HEK293 (cell line): ENCODE measurements at regions not wholly inside any gene's neighbourhood (a gene's known extent, or its start where the extent isn't known, plus 50 kb on each side); places are given as distances from the start of the nearest gene placed in this dataset.
A peak's percentile ranks its signal among the peaks of the same experiment; 100 is the strongest.

Experiments
- CTCF ChIA-PET: fragments of 350-600 bp; formaldehyde crosslinking; extraction: SDS; loops from one replicate; lab custom pipeline; 2021; ENCODE audit warnings: antibody characterized with exemption; lab: Yijun Ruan, JAX
- POLR2A ChIA-PET: fragments of 300-600 bp; formaldehyde crosslinking; extraction: SDS; loops from one replicate; lab custom pipeline; 2020; ENCODE audit warnings: antibody characterized with exemption, inconsistent platforms; lab: Yijun Ruan, JAX
- H3K27ac ChIP-seq: fragments of 200-500 bp; sonication (Bioruptor generic); 2 replicates; pipeline ENCODE4 v1.5.1; 2014; ENCODE audit warnings: low read depth, low read length, control low read depth, inconsistent platforms; ENCODE audit errors: extremely low read depth
- H3K36me3 ChIP-seq, 2 experiments: fragments of 200-500 bp in 1 of 2; sonication (Bioruptor generic) in 1 of 2; 1 replicate in 1 of 2; 2 replicates in 1 of 2; pipeline ENCODE4 v1.5.1; 2014 to 2017; ENCODE audit warnings: inconsistent platforms in 2 of 2, low read length in 2 of 2; ENCODE audit not compliant: control insufficient read depth in 2 of 2, insufficient read depth in 1 of 2
- H3K4me1 ChIP-seq: fragments of 200-500 bp; sonication (Bioruptor generic); 2 replicates; pipeline ENCODE4 v1.5.1; 2014; ENCODE audit warnings: mild to moderate bottlenecking, low read length, inconsistent platforms; ENCODE audit not compliant: control insufficient read depth, insufficient read depth
- H3K4me3 ChIP-seq: 2 replicates; pipeline ENCODE4 v1.5.1; 2011; ENCODE audit warnings: low read depth, mild to moderate bottlenecking, control low read depth, low read length, moderate library complexity
- H3K9me3 ChIP-seq: fragments of 200-500 bp; sonication (Bioruptor generic); 2 replicates; pipeline ENCODE4 v1.5.1; 2014; ENCODE audit warnings: low read depth, low read length, inconsistent platforms; ENCODE audit not compliant: control insufficient read depth, insufficient read depth
- CTCF ChIP-seq: fragments of 450-650 bp; formaldehyde crosslinking; IDR thresholded peaks from 2 replicates; pipeline ENCODE4 v1.5.1; 2016; ENCODE audit warnings: missing biosample characterization, missing genetic modification characterization
- PATZ1 ChIP-seq: fragments of 450-650 bp; formaldehyde crosslinking; IDR thresholded peaks from 2 replicates; pipeline ENCODE4 v1.5.1; 2016; ENCODE audit warnings: missing biosample characterization, missing genetic modification characterization
- REPIN1 ChIP-seq: fragments of 450-650 bp; formaldehyde crosslinking; IDR thresholded peaks from 2 replicates; pipeline ENCODE4 v1.5.1; 2017; ENCODE audit warnings: missing biosample characterization, missing genetic modification characterization, low read depth
- YY1 ChIP-seq: fragments of 450-650 bp; formaldehyde crosslinking; IDR thresholded peaks from 2 replicates; pipeline ENCODE4 v1.5.1; 2018; ENCODE audit warnings: missing biosample characterization, missing genetic modification characterization
- ZNF169 ChIP-seq: fragments of 450-650 bp; formaldehyde crosslinking; IDR thresholded peaks from 2 replicates; pipeline ENCODE4 v1.5.1; 2016; ENCODE audit warnings: missing biosample characterization, missing genetic modification characterization
- ZNF221 ChIP-seq: fragments of 450-650 bp; formaldehyde crosslinking; IDR thresholded peaks from 2 replicates; pipeline ENCODE4 v1.5.1; 2017; ENCODE audit warnings: missing biosample characterization, missing genetic modification characterization, borderline replicate concordance
- ZNF354C ChIP-seq: fragments of 450-650 bp; formaldehyde crosslinking; IDR thresholded peaks from 2 replicates; pipeline ENCODE4 v1.5.1; 2016; ENCODE audit warnings: missing biosample characterization, missing genetic modification characterization, low read depth, borderline replicate concordance
- ZNF366 ChIP-seq: fragments of 450-650 bp; formaldehyde crosslinking; conservative IDR thresholded peaks from 2 replicates; pipeline ENCODE4 v1.5.1; 2016; ENCODE audit warnings: missing biosample characterization, missing genetic modification characterization
- ZNF548 ChIP-seq: fragments of 450-650 bp; formaldehyde crosslinking; IDR thresholded peaks from 2 replicates; pipeline ENCODE4 v1.5.1; 2016; ENCODE audit warnings: missing biosample characterization, missing genetic modification characterization
- ZNF654 ChIP-seq: fragments of 450-650 bp; formaldehyde crosslinking; IDR thresholded peaks from 2 replicates; pipeline ENCODE4 v1.5.1; 2016; ENCODE audit warnings: low read depth, missing biosample characterization, missing genetic modification characterization
- ZNF660 ChIP-seq: fragments of 450-650 bp; IDR thresholded peaks from 2 replicates; pipeline ENCODE4 v1.5.1; 2018; ENCODE audit warnings: missing biosample characterization, mild to moderate bottlenecking, missing genetic modification characterization
- ZNF707 ChIP-seq: fragments of 450-650 bp; formaldehyde crosslinking; IDR thresholded peaks from 2 replicates; pipeline ENCODE4 v1.5.1; 2016; ENCODE audit warnings: missing biosample characterization, missing genetic modification characterization
- TF ChIP-seq, protein P1 (sequence below): fragments of 450-650 bp; formaldehyde crosslinking; conservative IDR thresholded peaks from 2 replicates; pipeline ENCODE4 v1.5.1; 2016; ENCODE audit warnings: low read depth, missing biosample characterization, missing genetic modification characterization
- TF ChIP-seq, protein P2 (sequence below): fragments of 450-650 bp; formaldehyde crosslinking; IDR thresholded peaks from 2 replicates; pipeline ENCODE4 v1.5.1; 2016; ENCODE audit warnings: missing biosample characterization, missing genetic modification characterization
- TF ChIP-seq, protein P3 (sequence below): fragments of 450-650 bp; formaldehyde crosslinking; IDR thresholded peaks from 2 replicates; pipeline ENCODE4 v1.5.1; 2017; ENCODE audit warnings: missing biosample characterization, missing genetic modification characterization
- TF ChIP-seq, protein P4 (sequence below): fragments of 450-650 bp; formaldehyde crosslinking; IDR thresholded peaks from 2 replicates; pipeline ENCODE4 v1.5.1; 2016; ENCODE audit warnings: missing biosample characterization, missing genetic modification characterization
- TF ChIP-seq, protein P5 (sequence below): fragments of 450-650 bp; formaldehyde crosslinking; IDR thresholded peaks from 2 replicates; pipeline ENCODE4 v1.5.1; 2017; ENCODE audit warnings: missing biosample characterization, missing genetic modification characterization

- Histone ChIP-seq H3K27ac (no peak overlapping the region), H3K4me3 (no peak overlapping the region), H3K9me3 (no peaks in the 10 kb centered on the region), H3K36me3 (no peaks in the 10 kb centered on the region), H3K4me1 (no peaks in the 10 kb centered on the region)
- TF ChIP-seq ZNF221 (tag by site-specific recombination) (no peak), CTCF (tag by site-specific recombination) (peak; percentile 56), ZNF707 (no peak), ZNF366 (tag by site-specific recombination) (no peak), ZNF548 (tag by site-specific recombination) (no peak), YY1 (peak; percentile 54; the same call in 1 of the 2 replicates), REPIN1 (no peak), ZNF660 (tag by site-specific recombination) (0 out of 2 replicates have a peak, but pooled peaks have one; percentile 27), ZNF169 (tag by site-specific recombination) (no peak), PATZ1 (tag by site-specific recombination) (no peak), ZNF654 (tag by site-specific recombination) (peak; percentile 31), ZNF354C (tag by site-specific recombination) (no peak)
- TF ChIP-seq, protein P1, sequence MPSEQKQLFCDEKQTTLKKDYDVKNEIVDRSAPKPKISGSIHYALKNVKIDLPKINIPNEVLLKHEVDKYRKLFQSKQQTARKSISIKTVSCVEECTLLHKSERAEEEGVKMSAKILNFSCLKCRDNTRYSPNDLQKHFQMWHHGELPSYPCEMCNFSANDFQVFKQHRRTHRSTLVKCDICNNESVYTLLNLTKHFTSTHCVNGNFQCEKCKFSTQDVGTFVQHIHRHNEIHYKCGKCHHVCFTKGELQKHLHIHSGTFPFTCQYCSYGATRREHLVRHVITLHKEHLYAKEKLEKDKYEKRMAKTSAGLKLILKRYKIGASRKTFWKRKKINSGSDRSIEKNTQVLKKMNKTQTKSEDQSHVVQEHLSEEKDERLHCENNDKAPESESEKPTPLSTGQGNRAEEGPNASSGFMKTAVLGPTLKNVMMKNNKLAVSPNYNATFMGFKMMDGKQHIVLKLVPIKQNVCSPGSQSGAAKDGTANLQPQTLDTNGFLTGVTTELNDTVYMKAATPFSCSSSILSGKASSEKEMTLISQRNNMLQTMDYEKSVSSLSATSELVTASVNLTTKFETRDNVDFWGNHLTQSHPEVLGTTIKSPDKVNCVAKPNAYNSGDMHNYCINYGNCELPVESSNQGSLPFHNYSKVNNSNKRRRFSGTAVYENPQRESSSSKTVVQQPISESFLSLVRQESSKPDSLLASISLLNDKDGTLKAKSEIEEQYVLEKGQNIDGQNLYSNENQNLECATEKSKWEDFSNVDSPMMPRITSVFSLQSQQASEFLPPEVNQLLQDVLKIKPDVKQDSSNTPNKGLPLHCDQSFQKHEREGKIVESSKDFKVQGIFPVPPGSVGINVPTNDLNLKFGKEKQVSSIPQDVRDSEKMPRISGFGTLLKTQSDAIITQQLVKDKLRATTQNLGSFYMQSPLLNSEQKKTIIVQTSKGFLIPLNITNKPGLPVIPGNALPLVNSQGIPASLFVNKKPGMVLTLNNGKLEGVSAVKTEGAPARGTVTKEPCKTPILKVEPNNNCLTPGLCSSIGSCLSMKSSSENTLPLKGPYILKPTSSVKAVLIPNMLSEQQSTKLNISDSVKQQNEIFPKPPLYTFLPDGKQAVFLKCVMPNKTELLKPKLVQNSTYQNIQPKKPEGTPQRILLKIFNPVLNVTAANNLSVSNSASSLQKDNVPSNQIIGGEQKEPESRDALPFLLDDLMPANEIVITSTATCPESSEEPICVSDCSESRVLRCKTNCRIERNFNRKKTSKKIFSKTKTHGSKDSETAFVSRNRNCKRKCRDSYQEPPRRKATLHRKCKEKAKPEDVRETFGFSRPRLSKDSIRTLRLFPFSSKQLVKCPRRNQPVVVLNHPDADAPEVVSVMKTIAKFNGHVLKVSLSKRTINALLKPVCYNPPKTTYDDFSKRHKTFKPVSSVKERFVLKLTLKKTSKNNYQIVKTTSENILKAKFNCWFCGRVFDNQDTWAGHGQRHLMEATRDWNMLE, result no peak
- TF ChIP-seq, protein P2, sequence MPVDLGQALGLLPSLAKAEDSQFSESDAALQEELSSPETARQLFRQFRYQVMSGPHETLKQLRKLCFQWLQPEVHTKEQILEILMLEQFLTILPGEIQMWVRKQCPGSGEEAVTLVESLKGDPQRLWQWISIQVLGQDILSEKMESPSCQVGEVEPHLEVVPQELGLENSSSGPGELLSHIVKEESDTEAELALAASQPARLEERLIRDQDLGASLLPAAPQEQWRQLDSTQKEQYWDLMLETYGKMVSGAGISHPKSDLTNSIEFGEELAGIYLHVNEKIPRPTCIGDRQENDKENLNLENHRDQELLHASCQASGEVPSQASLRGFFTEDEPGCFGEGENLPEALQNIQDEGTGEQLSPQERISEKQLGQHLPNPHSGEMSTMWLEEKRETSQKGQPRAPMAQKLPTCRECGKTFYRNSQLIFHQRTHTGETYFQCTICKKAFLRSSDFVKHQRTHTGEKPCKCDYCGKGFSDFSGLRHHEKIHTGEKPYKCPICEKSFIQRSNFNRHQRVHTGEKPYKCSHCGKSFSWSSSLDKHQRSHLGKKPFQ, result no peak
- TF ChIP-seq, protein P3, sequence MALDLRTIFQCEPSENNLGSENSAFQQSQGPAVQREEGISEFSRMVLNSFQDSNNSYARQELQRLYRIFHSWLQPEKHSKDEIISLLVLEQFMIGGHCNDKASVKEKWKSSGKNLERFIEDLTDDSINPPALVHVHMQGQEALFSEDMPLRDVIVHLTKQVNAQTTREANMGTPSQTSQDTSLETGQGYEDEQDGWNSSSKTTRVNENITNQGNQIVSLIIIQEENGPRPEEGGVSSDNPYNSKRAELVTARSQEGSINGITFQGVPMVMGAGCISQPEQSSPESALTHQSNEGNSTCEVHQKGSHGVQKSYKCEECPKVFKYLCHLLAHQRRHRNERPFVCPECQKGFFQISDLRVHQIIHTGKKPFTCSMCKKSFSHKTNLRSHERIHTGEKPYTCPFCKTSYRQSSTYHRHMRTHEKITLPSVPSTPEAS (tag by site-specific recombination), result no peak
- TF ChIP-seq, protein P4, sequence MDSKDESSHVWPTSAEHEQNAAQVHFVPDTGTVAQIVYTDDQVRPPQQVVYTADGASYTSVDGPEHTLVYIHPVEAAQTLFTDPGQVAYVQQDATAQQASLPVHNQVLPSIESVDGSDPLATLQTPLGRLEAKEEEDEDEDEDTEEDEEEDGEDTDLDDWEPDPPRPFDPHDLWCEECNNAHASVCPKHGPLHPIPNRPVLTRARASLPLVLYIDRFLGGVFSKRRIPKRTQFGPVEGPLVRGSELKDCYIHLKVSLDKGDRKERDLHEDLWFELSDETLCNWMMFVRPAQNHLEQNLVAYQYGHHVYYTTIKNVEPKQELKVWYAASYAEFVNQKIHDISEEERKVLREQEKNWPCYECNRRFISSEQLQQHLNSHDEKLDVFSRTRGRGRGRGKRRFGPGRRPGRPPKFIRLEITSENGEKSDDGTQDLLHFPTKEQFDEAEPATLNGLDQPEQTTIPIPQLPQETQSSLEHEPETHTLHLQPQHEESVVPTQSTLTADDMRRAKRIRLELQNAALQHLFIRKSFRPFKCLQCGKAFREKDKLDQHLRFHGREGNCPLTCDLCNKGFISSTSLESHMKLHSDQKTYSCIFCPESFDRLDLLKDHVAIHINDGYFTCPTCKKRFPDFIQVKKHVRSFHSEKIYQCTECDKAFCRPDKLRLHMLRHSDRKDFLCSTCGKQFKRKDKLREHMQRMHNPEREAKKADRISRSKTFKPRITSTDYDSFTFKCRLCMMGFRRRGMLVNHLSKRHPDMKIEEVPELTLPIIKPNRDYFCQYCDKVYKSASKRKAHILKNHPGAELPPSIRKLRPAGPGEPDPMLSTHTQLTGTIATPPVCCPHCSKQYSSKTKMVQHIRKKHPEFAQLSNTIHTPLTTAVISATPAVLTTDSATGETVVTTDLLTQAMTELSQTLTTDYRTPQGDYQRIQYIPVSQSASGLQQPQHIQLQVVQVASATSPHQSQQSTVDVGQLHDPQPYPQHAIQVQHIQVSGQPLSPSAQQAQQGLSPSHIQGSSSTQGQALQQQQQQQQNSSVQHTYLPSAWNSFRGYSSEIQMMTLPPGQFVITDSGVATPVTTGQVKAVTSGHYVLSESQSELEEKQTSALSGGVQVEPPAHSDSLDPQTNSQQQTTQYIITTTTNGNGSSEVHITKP (tag by site-specific recombination), result no peak
- TF ChIP-seq, protein P5, sequence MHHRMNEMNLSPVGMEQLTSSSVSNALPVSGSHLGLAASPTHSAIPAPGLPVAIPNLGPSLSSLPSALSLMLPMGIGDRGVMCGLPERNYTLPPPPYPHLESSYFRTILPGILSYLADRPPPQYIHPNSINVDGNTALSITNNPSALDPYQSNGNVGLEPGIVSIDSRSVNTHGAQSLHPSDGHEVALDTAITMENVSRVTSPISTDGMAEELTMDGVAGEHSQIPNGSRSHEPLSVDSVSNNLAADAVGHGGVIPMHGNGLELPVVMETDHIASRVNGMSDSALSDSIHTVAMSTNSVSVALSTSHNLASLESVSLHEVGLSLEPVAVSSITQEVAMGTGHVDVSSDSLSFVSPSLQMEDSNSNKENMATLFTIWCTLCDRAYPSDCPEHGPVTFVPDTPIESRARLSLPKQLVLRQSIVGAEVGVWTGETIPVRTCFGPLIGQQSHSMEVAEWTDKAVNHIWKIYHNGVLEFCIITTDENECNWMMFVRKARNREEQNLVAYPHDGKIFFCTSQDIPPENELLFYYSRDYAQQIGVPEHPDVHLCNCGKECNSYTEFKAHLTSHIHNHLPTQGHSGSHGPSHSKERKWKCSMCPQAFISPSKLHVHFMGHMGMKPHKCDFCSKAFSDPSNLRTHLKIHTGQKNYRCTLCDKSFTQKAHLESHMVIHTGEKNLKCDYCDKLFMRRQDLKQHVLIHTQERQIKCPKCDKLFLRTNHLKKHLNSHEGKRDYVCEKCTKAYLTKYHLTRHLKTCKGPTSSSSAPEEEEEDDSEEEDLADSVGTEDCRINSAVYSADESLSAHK (tag by site-specific recombination), result no peak
- POLR2A ChIA-PET, result no interaction called here
- CTCF ChIA-PET, result interaction anchor here (0.6 to 2.2 kb wide), 14 partner anchors 9 to 375 kb away, joined by 3 to 13 read pairs (median 3); no protein-coding TSS in a partner anchor
These were observed 568.1 kb upstream of the WWC1 start for GRCh38 chr5:167723254-167723871.
